ENCODE measurements at regions not wholly inside any gene's neighbourhood (a gene's known extent, or its start where the extent isn't known, plus 50 kb on each side); places are given as distances from the start of the nearest gene placed in this dataset.

- DNase-seq (ENCODE audit: low read depth, low spot score): no peak
Observed at GRCh38 chr15:38885001-38885400, 320.4 kb upstream of the RASGRP1 start.

DNA sequence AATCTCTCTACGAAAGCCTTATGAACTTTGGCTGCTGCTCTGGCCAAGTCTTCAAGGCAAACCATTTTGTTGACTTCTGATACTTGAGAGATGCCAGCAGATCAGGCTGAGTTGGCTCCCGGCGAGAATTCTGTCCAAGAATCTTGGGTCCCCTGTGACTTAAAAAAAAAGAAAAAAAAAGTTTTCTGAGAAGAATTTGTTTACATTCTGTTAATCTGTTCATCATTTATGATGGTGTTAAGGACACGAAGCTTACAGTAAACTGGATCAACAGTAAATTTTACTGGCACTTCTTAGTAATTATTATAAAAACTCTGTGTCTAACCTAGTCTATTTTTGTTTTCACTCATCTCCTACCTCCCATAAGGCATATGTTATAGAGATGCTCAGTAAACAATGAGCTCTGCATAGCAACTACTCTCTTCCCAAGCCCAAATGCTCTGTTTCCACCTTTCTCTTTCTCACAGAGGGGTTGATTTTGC lies 320.9 kb upstream of the RASGRP1 start:
- no peak for DNase-seq (ENCODE audit: low read depth, low spot score)

GRCh38 chr15:38886315-38887163 lies 321.9 kb upstream of the RASGRP1 start:
- no peak for DNase-seq (ENCODE audit: low read depth, low spot score)

DNA sequence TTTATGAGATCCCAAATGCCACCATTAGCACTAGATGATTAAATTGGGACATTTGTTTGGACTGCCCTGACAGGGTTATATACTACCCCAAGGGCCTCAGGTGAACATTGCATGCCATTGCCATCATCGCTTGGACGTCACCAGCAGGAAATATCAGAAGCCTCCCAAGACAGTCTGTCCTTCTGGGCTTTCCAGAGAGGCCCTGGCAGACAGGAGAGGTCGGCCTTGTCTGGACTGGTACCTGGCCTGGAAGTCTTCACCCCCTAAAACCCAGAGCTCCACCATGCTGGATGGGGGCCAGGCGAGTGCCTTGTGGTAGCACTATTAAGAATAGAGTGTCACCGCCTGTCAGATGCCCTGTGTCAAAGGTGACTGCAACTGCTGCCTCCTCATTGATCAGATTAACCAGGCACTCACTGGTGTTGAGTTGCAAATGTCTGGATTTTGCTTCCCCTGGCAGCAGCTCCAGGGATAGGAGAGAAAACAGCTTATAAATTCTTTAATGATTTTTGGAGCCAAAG lies 324.1 kb upstream of the RASGRP1 start:
- no peak for DNase-seq (ENCODE audit: low read depth, low spot score)

GRCh38 chr15:38890194-38890593 lies 325.6 kb upstream of the RASGRP1 start:
- DNase-seq (ENCODE audit: low read depth, low spot score): no peak

GRCh38 chr15:38893925-38894242 lies 329.3 kb upstream of the RASGRP1 start:
- no peak for DNase-seq (ENCODE audit: low read depth, low spot score)

DNA sequence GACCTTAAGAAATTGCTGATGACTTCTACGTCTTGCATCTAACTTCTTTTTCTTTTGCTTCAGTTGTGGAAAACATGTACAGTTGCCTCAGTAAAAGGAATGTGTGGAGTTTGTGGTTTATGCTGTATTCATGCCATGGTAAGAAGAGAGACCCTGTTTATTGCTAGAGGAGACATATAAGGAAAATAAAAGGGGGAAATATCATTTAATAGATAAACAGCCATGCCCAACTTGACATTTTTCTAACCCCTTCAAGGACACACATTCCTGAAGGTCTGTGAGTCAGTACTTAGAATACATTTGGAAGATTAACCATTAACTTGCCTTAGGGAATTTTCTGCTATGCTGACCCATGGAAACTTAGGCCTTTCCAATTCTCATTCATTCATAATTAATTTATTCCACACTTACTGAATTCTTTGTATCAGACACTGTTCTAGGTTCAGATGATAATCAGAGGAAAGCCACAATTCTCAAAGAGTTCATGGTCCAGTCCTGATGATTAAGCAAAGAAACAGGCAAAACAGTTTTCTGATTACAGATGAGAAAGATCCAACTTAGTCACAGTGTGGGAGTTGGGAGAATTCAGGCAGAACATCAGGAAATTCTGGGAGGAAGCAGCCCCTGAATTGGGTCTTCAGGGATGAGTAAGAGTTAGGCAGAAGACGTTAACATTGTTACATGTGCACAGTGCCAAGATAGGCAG lies 329.8 kb upstream of the RASGRP1 start:
- no peak for DNase-seq (ENCODE audit: low read depth, low spot score)

- no peak for DNase-seq (ENCODE audit: low read depth, low spot score)
Observed at GRCh38 chr15:38895326-38896255, 331.0 kb upstream of the RASGRP1 start.

- DNase-seq (ENCODE audit: low read depth, low spot score): no peak
Observed at GRCh38 chr15:38896647-38897046, 332.0 kb upstream of the RASGRP1 start.

DNA sequence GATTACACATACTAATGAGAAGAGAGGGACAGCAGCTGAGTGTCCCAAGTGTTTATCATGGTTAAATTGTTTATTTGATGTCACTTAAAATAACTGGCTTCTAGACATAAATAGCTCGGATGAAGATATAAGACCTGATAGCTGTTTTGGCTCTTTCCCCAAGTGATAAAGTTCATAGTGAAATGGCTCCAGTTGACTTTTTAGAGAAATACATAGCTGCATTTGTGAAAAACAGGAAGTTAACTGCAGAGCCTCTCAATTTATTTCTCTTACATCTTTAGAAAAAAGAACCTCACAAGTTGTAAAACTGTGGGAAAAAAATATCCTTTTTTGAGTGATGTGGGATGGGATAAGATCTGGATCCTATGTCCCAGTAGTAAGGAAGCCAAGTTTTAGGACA lies 332.9 kb upstream of the RASGRP1 start:
- DNase-seq (ENCODE audit: low read depth, low spot score): no peak

GRCh38 chr15:38898236-38898635 lies 333.6 kb upstream of the RASGRP1 start:
- no peak for DNase-seq (ENCODE audit: low read depth, low spot score)

GRCh38 chr15:38899300-38899699 lies 334.7 kb upstream of the RASGRP1 start:
- no peak for DNase-seq (ENCODE audit: low read depth, low spot score)

- DNase-seq (ENCODE audit: low read depth, low spot score): no peak
Observed at GRCh38 chr15:38904298-38904697, 339.7 kb upstream of the RASGRP1 start.

GRCh38 chr15:38905632-38906031 lies 341.0 kb upstream of the RASGRP1 start:
- no peak for DNase-seq (ENCODE audit: low read depth, low spot score)

- DNase-seq (ENCODE audit: low read depth, low spot score): no peak
Observed at GRCh38 chr15:38920966-38921365, 356.4 kb upstream of the RASGRP1 start.

DNA sequence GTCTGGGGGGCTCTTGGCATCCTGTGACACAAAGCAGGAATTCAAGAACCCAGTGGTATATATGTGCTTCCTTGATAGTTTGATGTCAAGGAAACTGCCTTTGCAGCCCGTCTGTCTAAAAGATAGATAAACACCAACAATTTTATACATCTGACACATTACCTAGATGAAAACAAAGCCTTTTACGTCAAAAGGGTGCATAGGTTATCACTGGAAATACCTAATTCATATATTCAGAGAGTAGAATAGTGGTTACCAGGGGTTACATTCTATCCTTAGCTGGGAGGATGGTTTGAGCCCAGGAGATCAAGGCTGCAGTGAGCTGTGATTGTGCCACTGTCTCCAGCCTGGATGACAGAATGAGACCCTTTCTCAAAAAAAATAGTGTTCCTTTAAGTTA lies 356.9 kb upstream of the RASGRP1 start:
- no peak for DNase-seq (ENCODE audit: low read depth, low spot score)

GRCh38 chr15:38928431-38928830 lies 363.8 kb upstream of the RASGRP1 start:
- DNase-seq (ENCODE audit: low read depth, low spot score): no peak

DNA sequence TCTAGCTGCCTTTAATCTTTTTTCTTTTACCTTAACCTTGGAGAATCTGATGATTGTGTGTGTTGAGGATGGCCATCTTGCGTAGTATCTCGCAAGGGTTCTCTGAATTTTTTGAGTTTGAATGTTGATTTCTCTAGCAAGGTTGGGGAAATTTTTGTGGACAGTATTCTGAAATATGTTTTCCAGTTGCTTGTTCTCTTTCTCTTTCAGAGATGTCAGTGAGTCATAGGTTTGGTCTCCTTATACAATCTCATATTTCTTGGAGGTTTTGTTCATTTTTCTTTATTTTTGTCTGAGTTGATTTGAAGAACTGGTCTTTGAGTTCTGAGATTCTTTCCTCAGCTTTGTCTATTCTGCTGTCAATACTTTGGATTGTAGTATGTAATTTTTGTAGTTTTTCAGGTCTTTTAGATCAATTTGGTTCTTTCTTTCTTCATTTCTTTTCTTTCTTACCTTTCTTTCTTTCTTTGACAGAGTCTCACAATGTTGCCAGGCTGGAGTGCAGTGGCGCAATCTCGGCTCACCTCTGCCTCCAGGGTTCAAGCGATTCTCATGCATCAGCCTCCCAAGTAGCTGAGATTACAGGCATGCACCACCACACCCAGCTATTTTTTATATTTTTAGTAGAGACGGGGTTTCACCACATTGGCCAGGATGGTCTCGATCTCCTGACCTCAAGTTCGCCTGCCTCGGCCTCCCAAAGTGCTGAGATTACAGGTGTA lies 366.4 kb upstream of the RASGRP1 start:
- no peak for DNase-seq (ENCODE audit: low read depth, low spot score)

DNA sequence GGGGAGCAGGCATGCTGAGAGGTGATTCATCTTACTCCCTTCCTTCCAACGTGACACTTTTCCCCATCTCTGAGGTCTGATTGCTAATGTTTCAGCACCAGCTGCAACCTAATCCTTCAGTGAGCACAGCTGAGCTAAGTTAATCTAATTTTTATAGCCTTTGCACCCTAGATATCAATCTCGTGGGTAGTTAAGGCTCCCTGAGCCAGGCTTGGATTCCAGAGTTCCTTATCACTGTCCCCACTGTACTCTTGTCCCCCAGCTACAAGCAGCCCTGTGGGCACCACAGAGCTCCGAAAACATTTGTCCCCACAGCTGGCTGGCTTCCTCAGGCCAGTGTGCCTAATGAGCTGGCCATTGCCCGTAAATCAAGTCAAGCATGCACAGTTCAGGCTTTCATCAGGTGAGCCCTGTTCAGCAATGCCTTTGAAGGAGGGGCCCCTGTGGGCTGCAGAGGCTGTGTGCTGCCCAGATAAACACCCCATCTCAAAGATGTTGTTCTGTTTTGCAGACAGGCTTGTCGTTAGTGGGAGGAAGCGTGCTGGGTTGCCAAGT lies 376.9 kb upstream of the RASGRP1 start:
- no peak for DNase-seq (ENCODE audit: low read depth, low spot score)

DNA sequence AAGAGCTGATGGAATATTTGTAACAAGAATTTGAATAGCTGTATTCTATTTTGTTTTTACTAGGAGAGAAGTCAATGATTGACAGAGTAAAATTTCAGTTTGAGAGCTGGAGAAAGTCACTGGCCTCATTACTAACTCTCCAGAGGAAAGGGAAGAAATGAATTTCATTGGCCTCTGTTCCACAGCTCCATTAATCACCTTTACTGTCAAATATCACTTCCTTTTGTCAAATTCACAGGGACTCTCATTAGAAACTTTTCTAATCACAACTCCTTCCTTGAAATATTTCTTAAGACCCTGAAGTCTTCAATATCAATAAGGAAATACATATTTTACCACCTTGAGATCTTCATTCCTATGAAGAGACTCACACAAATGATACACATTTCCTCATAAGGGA lies 379.9 kb upstream of the RASGRP1 start:
- DNase-seq (ENCODE audit: low read depth, low spot score): no peak

Data from activated naive CD8-positive, alpha-beta T cell treated with anti-CD3 and anti-CD28 coated beads, Interleukin-2, amount 50 U/mL, for 16 hours (primary cell).